GF-D8 (cell line): ENCODE measurements at regions not wholly inside any gene's neighbourhood (a gene's known extent, or its start where the extent isn't known, plus 50 kb on each side); places are given as distances from the start of the nearest gene placed in this dataset.
"Not testable (repeated sequence)": the region's sequence is repeated elsewhere in the genome, so short reads cannot be mapped to it uniquely, and the experiment has no call there.

Experiments
- DNase-seq: peaks from one replicate; lab custom pipeline; 2025; lab: John Stamatoyannopoulos, UW

DNA sequence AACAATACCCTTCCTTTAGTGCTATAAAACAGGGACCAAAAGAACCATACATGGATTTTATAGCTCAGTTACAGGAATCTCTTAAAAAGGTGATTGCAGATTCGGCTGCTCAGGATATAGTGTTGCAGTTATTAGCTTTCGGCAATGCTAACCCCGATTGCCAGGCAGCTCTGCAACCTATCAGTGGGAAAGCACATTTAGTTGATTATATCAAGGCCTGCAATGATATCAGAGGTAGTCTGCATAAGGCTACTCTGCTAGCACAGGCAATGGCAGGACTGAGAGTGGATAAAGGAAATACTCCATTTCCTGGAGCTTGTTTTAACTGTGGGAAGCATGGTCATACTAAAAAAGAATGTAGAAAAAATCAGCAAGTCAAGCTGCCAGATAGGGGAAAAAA is 327.7 kb downstream of the REEP3 start:
- not testable (repeated sequence) for DNase-seq

DNA sequence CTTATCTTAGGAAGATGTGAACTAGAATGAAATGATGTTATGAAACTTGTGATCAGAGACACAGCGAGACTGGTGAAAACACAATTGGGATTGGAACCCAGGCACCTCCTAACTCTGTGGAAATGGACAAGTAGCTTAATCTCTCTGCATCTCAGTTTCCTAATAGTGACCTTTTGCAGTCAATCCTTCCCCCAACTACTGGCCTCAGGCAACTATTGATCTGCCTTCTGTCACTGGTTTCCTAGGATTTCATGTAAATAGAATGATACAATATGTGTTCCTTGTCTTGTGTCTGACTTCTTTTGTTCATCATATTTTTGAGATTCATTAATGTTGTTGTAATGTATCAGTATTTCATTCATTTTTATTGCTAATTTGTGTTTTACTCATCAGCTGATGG is 341.7 kb downstream of the REEP3 start:
- DNase-seq, result no peak

DNA sequence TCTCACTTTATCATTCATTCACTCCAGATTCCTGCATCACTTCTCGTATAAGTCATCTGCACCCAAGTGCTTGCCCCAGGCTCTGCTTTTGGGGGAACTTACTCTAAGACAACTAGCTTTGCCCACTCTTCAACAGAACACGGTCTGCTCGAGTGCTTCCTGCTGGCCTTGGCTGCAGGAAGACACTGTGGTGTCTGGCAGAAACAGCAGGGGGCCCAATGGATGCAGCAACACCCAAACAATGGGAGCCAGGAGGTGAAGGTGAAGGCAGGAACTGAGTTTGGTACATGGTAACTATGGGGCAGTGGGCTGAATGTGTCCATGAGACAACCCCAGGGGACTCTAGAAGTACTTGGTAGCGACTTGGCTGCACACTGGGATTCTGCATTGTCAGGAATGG is 344.0 kb downstream of the REEP3 start:
- no peak for DNase-seq

DNA sequence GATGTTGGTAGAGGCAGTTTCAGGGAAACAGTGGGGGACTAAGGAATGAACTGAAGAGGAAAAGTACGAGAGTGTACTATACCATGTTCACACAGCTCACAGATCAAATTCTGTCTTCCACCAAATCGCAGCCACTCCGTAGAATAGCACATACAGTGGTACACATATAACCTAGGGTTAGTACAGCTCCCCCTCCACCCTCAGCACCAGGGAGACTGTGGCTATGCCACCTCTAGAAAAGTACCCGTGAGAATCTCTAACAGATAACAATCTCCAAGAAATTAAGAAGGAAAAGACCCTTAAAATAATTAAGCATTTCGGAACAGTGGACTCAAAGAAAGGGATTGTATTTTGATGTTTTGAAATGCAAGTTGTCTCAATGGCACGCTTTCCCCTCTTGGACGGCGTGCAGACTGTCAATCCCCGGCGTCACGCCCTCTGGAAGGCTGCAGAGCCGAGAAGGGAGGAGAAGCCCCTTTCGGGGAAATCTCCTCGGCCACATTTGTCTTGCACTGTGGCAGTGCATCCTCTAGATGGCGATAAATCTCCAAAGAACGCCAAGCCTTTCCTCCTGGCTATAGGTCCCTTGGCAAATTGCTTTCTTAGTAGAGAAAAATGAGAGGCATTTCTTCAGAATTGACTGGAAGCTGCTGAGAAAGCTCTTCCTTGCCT is 345.0 kb downstream of the REEP3 start:
- no peak for DNase-seq

DNA sequence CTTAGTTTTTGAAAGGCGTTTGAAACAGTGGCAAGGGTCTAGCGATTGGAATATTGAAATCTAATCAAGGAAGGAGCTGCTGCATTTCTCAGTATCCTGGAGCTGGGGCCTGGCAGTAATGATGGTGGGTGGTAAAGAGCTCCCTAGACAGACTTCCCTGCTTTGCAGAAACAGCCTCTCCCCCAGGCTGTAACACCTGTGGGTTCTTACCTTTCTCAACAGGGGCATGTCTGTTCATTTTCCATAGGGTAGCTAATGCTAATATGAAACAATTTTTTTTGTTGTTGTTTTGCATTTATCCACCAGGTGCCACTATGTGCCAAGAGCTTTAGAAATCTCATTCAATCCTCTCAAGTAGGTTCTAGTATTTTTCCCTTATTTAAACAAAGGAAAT is 345.5 kb downstream of the REEP3 start:
- DNase-seq, result no peak

DNA sequence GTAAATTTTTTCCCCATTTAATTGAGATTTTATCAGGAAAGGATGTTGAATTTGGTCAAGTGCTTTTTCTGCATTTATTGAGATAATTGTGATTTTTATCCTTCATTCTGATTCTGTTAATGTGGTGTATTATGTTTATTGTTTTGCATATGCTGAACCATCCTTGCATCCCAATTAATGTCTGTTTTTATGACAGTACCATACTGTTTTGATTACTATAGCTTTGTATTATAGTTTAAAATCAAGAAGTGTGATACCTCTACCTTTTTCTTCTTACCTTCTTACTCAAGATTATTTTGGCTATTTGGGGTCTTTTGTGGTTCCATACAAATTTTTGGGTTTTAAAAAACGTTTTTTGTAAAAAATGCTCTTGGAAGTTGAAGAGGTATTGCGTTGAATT is 357.2 kb downstream of the REEP3 start:
- no peak for DNase-seq

DNA sequence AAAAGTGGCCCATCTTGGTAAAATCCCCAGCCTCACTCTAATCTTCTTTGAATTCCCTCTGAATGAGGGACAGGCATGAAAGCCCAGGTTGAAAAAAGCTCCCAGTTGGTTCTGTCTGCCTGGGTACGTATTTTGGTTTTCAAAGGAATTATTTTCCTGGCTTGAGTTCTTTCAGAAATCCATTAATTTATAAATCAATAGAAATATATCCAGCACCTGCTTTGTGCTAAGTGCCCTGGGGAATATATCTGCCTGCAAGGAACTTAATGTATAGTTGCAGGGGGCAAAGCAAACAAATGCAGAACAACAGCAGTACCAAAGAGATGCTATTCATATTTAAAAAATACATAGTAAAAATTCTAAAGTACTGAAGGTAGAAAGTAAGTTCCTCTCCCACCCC is 362.7 kb downstream of the REEP3 start:
- no peak for DNase-seq

DNA sequence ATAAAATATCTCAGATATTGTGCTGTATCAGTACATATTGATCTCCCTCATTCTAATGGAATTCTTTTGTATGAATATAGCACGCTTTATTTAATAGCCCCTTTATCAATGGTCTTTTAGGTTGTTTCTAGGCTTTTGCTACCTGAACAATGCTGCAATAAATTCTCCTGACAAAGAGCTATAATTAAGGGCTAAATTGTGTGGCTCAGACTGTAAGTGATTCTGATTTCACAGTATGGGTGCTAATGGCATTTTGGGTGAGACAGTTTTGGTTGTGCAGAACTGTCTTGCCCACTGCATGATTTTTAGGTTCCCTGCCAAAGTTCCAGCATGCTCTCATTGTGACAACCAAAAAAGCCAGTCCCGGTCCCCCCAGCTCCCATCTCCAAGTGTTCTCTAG is 363.2 kb downstream of the REEP3 start:
- no peak for DNase-seq

DNA sequence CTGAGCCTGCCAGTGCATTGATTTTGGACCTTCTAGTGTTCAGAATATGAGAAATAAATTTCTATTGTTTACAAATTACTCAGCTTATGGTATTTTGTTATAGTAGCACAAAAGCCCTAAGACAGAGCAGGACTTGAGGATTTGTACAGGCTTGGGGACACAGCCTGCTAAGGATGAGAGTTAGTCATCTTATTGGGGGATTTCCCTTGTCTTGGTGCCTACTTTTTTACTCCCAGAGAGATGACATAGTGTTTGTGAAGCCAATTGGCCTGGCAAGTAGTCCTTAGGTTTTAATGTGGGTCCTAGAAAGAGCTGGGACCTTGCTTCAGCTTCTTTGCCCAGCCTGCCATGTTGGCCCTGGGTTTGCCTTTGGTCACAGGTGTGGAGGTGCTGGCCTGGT is 364.0 kb downstream of the REEP3 start:
- no peak for DNase-seq

DNA sequence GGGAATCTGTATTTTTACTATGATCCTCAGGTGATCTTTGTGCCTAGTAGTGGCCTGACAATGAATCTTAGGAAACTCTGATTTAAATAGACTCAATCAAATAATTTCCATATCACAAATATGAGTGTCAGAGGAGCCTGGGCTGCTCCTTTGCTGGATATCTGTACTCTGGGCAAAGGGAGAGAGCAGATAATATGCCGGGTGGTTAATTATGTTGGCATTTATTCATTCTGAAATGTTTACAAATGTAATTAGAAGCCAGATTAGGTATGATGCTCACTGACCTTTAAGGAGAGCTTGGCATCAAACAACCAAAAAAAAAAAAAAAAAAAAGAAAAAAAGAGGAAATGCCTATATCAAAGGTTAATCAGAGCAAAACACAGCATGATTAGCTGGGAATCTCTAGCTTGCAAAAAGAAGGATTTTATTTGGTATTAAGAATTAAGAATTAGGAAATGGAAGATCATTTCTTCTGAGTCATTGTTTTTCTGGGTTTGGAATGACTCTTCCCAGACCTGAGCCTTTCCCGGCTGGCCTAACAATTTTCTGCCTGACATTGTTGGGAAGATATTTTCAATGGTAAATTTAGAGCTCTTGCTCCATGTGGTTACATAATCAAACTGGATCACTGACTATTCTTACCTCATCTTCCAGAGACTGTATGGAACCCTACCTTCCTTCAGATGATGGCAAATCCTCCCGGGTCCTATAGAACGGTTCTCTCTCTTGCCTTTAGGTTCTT is 365.3 kb downstream of the REEP3 start:
- DNase-seq, result no peak

DNA sequence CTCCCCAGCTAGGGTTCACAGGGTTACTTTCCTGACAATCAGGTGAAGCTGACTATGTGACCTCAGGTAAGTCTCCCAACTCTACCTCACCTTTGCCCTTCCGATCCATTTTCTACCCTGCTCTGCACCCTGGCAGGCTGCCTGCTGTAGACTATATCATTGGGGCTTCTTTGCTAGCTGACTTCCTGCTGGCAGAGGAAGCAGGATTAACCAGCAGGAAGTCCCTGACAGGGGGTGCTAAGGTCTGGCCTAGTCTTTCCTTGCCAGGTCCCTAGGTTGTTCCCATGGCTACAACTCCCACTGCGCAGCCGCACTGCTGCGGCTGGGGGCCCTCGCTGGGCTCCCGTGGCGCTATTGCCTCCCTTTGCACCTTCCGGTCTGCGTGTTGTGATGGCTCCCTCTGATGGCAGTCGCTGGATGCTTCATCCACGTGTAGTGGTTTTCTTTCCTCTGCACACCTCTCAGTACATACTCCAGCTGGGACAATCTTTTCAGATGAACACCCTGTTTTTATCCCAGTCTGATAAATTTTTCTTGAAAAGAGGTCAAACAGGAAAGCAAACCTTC is 365.9 kb downstream of the REEP3 start:
- no peak for DNase-seq

DNA sequence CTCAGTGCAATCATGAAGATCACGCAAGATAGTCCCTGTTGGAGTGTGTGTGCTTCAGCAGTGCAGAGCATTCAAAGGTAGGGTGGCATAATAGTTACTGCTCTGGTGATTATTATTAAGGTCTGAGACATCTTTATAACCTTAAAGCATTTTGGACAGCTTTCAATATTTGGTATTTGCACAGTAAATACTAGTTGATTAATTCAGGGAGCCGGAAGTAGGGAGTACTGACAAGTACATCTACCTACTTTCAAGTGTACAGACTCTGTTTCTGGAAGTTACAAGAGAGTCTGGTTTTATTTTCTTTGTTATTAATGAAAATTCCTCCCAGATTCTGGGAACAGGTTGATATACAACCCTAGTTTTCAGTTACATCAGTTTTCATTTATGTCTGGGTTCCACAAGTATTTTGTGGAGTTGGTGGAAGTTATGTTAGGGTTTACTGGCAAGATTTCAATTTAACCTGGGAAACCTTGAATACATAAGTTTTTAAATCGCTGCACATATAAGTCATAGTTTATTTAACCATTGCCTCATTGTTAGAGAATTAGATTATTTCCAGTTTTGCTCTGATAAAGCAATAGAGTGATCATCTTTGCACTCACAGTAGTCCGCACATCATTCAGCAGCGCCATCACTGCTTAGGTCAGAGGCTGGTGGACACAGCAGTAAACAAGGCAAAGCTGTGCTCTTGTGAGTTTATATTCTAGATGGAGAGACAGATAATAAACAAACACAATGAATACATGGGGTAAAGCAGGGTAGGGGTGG is 366.6 kb downstream of the REEP3 start:
- no peak for DNase-seq

DNA sequence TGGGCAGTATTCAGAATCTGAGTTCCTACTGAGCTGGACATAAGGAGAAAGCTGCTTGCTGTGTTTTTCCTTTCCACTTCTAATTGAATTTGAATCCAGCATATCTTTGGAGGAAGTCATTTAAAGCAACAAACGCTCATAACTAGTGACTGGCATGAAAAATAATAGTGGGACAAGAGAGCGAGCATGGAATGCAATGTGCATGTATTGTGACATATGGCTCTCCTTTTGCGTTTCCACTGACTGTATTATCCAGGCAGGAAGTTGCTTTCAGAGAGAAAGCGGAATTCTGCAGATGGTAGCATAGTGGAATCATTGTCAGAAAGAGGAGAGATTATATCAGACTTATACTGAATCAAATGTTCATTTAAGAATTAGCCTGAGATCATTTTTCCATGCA is 368.6 kb downstream of the REEP3 start:
- DNase-seq, result no peak

DNA sequence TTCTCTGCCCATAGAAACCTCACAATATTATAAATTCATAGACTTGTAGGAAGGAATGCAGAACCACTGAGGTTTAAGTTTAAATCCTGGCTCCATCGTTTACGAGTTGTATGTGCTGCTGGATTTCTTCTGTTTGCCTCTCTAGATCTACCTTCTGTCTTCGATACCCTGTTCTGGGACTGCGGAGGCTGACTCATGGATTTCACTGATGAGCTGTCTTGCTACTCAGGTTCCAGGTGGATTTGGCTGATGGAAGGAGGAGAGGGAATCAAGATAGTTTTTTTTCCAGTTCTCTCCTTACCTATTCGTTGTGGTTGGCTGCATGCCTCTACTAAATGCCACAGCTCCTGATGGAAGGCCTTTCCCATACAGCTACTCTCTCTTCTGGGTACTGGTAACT is 375.8 kb downstream of the REEP3 start:
- no peak for DNase-seq

DNA sequence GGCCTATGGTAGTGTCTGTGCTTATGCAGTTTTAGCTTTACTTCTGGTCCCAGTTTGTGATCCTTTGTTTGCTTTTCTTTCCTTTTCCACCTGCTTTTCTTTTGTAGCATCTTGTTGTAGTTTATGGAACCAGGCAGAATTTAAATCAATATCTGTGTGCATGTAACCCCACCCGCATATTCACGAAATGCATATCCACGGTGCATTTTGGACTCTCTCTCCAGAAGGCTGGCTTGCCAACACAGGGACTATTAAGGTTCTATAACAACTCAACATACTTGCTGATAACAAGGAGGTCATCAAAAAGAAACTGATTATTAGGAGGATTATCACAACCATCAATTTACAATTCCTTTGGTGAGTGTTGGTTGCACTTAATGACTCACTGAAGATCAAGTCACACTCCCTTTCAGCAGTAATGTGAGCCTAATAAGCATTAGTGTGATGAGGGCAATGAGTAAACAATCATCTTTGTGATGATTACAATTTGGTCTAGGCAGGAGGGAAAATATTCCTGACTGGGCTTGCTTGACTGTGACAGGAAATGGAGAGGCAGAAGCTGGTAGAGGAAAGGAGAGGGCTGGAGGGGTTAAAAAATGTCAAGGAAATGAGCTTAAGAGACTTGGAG is 378.6 kb downstream of the REEP3 start:
- DNase-seq, result no peak

DNA sequence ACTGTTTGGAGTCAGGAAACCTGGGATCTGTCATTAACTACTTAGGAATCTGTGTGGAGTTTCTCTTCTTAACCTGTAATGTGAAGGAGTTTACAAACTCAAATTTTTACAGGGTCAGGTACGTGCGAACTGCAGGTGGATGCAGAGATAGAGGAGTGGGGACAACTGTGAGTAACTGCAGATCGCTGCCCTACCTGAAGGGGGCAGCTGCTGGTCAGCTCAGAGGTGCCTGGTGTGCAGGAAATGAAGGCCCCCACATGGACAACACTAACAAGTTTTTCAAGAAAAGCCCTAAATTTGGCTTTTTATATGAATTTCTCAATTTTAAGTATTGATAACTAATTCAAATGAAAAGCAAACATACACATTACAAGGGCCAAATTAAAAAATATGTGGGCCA is 380.0 kb downstream of the REEP3 start:
- DNase-seq, result no peak

DNA sequence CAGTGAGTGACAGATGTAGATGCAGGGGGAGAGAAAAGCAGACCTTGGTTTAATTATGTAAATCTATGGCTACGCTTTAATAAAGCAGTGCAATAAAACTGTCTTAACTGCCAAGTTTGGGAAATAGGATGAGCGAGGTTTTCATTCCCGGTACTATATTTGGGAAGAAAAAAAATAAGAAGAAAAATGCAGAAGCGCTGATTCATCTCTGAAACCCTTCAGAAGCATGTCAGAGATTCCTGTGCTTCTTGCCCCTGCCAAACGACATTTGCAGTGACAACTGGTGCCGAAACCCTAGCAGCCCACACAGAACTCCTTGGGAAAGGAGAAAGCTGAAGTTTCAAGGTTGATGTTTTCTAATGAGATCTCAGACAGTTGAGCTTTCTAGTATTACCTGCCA is 380.7 kb downstream of the REEP3 start:
- DNase-seq, result no peak

DNA sequence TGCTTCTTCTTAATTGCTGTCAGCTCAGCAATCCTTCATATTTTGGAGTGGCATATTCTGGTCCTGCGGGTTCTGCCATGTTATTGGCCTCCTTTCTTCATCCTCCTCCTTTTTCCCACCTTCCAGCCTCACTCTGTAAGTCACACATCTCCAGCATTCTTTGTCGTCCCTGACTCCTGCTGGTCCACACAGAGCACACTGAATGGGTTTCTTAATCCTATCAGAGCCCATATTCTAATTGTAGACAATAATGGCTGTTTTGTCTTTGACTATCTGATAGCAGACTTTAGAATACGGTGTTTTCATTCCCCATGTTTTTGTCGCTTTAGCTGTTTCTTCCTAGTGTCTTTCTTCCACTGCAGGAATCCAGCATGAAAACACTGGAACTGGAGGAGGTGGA is 389.6 kb downstream of the REEP3 start:
- no peak for DNase-seq

DNA sequence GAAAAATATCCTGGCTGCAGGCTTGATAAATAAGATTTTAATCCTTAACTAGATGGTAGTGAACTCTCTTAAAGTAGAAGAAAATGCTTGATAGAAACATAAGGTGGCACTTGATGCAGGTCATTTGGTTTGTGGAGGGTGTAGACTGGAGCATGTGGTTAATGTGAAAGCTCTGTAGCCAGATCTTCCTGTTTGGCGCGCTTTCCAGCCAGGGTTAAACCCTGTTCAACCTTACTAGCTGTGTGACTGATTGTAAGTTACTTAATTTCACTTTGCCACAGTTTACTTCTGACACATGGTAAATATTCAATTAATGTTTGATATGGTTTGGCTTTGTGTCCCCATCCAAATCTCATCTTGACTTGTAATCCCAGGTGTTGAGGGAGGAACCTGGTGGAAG is 394.0 kb downstream of the REEP3 start:
- DNase-seq, result no peak

DNA sequence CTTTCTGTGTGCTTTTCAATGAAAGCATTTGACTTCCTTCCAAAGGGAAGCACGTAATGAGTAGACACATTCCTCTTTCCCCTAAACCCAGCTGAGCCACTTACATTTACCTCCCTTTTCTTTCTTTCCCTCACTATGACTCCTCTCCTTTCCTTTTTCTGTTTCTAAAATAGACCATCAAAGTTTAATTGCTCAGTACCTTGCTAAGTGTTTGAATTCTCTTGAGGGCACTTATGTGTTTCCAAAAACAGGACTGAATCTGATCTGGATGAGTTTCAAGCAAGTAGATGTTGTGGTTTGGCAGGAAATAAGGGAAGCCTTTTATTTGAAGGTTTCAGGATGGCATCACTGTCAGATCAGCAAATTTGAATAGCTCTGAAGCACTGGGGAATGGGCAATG is 396.2 kb downstream of the REEP3 start:
- DNase-seq, result no peak

DNA sequence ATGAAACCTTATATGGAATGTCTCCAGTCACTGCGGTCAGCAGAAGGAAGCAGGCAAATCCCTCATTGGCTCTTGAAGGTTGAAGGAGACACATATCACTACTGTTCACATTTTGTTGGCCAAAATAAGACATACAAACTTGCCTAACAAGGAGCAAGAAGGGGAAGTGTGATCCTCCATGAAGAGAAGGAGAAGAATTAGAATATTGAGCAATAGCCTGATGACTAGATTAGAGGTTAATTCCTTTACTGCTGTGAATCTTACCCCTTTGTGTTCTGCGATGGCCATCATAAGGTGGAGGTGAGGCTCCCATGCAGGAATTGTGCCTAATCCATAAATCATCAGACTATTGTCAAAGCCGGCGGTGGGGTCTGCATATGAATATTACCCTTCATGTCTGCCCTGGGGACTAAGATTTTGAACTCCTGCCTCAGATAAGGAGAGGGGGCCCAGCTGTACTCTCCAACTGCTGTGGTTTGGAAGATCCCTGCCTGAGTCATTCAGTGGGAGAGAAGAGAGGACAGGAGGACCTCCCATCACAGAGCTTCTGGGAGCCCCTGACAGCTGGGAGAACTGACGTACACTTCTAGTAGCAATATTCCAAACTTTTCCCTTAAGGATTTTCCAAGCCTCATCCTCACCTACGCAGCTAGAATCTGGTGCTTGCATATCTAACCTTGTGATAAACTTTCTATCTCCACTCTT is 398.5 kb downstream of the REEP3 start:
- DNase-seq, result no peak

DNA sequence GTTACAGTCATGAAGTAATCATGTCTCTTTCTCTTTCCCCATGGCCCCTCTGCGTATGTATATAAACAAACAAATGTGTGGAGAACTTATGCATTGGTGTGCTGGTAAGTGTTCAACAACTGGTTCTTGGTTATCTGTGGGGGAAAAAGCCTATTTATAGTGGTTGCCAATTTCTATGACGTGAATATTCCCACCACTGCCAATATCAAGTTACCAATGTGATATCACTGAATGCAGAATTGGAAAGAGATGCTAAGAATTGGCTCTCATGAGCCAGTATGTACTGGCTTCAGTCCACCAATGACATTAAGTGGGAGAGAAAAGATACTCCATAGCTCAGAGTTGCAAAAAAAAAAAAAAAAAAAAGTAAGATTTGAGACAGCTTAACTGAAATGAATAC is 399.7 kb downstream of the REEP3 start:
- no peak for DNase-seq
